ENCODE measurements at regions not wholly inside any gene's neighbourhood (a gene's known extent, or its start where the extent isn't known, plus 50 kb on each side); places are given as distances from the start of the nearest gene placed in this dataset.
A peak's percentile ranks its signal among the peaks of the same experiment; 100 is the strongest.
"Not testable (repeated sequence)": the region's sequence is repeated elsewhere in the genome, so short reads cannot be mapped to it uniquely, and the experiment has no call there.

DNA sequence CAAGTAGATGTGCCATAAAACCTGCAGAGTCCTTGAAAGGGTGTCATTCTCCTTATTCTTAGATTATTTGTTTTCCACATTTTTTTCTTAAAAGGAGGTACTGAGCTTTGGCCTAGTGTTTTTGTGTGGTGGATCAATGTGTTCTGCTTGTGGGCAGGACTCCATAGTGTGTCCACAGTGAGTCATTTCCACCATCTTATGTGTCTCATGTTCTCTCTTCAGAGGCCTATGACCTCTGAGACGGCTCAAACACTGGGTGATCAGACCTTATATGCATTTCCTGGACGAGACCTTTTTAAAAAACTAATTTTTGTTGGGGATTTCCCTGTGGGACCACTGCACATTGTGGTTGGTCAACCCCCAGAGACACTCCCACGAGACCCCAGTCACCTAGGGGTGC, 93.4 kb downstream of the CHCHD4 start:
- TF ChIP-seq ZFX (IDR thresholded peaks at IDR 0.05; ENCODE audit: borderline replicate concordance): no peak
- TF ChIP-seq CTCF (IDR thresholded peaks at IDR 0.05): no peak
- no peak overlapping the region for H3K27ac ChIP-seq

- not testable (repeated sequence) for H3K27ac ChIP-seq
Measured at GRCh38 chr3:14029390-14029995, 95.2 kb downstream of the CHCHD4 start.

GRCh38 chr3:14028122-14028521, 96.5 kb downstream of the CHCHD4 start:
- H3K27ac ChIP-seq: not testable (repeated sequence)

- no peak overlapping the region for H3K27ac ChIP-seq
- TF ChIP-seq ZFX (IDR thresholded peaks at IDR 0.05; ENCODE audit: borderline replicate concordance): no peak
- no peak for TF ChIP-seq CTCF (IDR thresholded peaks at IDR 0.05)
Measured at GRCh38 chr3:14019459-14019858, 105.2 kb downstream of the CHCHD4 start.

DNA sequence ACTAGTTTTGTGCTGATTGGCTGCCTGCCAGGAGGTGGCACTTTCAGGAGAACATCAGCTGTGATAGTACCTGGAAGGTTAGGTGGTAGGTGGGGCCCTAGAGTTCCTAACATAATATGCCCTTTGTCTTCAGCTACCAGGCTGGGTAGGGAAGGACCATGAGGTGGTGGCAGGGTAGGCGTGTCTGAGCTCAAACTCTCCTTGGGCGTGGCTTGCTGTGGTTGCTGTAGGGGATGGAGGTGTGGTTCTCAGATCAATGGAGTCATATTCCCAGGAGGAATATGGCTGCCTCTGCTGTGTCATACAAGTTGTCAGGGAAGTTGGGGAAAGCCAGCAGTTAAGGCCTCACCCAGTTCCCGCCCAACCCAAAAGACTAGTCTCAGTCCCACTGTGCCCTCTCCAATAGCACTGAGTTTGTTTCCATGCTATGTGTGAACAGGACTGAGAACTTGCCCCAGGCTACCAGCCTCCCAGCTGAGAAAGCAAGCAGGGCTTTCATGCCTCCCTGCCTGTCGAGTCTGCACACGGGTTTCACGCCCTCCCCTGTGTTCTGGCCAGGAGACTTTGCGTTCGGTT, 107.7 kb downstream of the CHCHD4 start:
- peak overlapping the region; percentile 16; the same call in 1 of the 2 replicates for H3K27ac ChIP-seq
- TF ChIP-seq CTCF (IDR thresholded peaks at IDR 0.05) (no peak), ZFX (IDR thresholded peaks at IDR 0.05; ENCODE audit: borderline replicate concordance) (no peak)

- no peak for TF ChIP-seq ZFX (IDR thresholded peaks at IDR 0.05; ENCODE audit: borderline replicate concordance)
- TF ChIP-seq CTCF (IDR thresholded peaks at IDR 0.05): no peak
- H3K27ac ChIP-seq: no peak overlapping the region
Measured at GRCh38 chr3:14007006-14007405, 117.7 kb downstream of the CHCHD4 start.

DNA sequence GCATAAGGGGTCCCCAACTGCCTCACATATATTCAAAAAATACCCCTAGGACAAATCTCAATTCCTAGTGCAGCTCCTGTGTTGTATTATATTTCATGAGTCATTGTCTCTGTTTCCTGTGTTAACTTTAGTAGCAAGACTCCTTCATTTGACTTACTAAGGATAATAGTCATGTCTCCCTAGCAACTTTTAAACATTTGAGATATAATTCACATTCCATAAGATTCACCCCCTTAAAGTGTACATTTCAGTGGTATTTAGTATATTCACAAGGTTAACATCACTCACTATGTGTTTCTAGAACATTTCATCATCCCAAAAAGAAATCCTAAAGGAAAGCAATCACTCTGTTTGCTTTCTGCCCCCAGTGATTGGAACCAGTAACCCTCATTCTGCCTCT, 121.3 kb upstream of the WNT7A start:
- H3K27ac ChIP-seq: no peak overlapping the region
- no peak for TF ChIP-seq CTCF (IDR thresholded peaks at IDR 0.05)
- TF ChIP-seq ZFX (IDR thresholded peaks at IDR 0.05; ENCODE audit: borderline replicate concordance): no peak

- TF ChIP-seq CTCF (IDR thresholded peaks at IDR 0.05): no peak
- TF ChIP-seq ZFX (IDR thresholded peaks at IDR 0.05; ENCODE audit: borderline replicate concordance): no peak
- no peak overlapping the region for H3K27ac ChIP-seq
Measured at GRCh38 chr3:14000556-14000955, 120.7 kb upstream of the WNT7A start.

Measured in 22Rv1 (cell line).